CD4-positive, alpha-beta T cell treated with Interleukin-1 beta for 1 hour (primary cell): ENCODE measurements at regions not wholly inside any gene's neighbourhood (a gene's known extent, or its start where the extent isn't known, plus 50 kb on each side); places are given as distances from the start of the nearest gene placed in this dataset.
"Not testable (repeated sequence)": the region's sequence is repeated elsewhere in the genome, so short reads cannot be mapped to it uniquely, and the experiment has no call there.

ENCODE experiments used
- DNase-seq, 2 donors: peaks; one replicate each; pipeline ENCODE4 v3.0.0-alpha.2; 2020 to 2022

DNA sequence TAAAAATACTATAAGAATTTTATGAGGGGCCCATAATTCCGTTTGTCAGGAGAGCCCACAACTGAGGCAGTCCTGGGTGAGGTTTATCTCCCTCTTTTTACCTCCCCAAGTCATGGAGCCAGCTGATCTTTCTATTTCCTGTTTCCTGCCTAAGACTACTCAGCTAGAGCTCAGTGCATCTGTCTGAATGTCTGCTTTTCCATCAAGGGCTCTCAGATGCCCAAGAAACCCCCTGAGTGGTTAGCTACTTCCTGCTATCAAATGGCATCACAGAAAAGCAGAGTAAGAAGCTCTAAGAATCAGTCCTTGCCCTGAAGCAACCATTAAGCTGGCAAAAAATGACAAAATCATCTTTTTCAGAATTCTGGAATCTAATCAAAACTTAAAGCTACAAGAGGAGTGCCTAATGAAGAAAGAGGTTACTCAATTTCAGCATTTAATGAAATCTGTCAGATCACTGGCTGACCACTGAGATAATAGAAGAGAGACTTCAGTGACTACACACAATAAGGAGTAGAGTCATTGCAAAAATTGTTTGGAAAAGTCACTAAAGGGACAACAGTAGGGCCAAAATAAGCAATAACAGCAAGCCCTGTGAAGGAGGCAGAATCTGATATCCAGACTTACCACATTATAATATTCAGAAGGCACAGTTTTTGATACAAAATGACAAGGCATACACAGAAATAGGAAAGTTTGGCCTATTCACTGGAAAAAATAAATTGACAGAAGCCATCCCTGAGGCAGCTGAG, 150.1 kb downstream of the CYB561 start:
- DNase-seq: no peak

DNA sequence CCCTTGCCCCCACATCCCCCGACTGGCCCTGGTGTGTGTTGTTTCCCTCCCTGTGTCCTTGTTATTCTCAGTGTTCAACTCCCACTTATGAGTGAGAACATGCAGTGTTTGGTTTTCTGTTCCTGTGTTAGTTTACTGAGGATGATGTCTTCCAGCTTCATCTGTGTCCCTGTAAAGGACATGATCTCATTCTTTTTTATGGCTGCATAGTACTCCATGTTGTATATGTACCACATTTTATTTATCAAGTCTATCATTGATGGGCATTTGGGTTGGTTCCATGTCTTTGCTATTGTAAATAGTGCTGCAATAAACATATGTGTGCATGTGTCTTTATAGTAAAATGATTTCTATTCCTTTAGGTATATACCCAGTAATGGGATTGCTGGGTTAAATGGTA, 147.2 kb downstream of the CYB561 start:
- not testable (repeated sequence) for DNase-seq

DNA sequence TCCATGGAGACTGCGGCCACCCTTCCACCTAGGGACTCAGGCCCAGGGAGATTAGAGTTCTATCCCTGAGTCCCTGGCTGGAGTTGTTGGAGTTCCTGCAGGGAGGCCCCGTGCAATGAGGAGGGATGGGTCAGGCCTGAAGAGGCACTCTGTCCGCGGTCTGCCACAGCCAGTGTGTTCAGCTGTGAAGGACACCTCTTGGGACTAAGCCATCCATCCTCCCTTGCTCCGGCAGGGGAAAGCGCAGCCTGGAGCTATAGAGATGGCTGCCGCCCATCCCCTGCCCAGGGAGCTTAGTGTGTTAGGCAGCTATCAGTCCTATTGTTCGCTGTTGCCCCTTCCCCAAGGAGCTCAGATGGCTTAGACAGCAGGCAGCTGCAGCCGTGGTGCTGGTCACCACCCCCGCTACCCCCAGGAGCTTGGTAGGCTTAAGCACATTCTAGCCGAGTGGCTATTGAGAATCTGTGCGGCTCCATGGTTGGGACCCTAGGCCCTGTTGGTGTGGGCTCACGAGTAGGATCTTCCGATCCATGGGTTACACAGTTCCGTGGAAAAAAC, 141.3 kb downstream of the CYB561 start:
- DNase-seq: no peak

DNA sequence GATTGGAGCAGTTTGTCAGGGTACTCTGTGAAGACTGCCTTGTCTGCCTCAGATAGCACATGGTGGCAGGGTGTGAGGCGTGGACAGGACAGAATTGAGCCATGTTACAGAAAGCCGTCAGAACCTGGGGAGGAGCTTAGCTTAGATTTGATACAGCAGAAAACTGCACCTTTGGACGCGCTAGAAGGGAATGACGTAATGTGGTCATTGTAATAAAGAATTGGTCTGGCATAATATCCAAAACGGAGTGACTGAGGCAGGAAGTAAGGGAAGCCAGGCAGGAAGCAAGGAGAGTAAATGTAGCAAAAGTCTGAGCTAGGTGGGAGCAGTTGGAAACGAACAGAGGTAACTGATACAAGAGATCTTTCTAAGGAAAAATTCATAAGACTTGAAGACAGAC, 140.2 kb downstream of the CYB561 start:
- no peak for DNase-seq

DNA sequence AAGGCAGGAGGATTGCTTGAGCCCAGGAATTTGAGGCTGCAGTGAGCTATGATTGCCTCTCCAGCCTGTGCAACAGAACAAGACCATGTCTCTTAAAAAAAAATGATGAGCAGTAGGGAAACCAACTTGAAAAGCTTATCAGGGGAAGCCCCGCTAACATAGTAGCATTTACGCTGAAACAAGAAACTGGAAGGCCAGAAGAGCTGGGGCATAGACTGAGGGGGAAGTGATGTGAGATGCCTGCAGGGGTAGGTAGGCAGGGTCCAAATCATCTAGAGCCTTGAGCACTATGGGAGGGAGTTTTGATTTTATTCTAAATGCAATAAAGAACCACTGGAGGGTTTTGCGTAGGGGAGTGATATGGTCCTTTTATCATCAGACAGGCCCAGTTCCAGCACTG, 139.3 kb downstream of the CYB561 start:
- no peak for DNase-seq

DNA sequence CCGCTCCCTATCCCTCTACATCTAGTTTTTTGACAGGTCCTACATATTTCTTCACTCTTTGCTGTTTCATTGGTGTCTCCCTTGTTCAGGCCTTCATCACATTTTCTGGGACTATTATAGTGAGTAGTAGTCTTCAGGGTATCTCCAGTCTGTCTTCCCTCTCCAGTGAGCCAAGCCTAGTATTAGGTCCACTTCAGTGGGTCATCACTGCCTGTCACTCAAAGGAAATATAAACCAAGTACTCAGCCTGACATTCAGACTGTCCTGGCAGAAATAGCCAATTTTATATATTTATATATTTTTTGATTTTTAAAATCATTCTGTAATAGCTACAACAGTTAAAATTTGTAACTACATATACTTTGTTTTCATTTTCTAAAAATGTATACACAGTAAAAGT, 137.8 kb downstream of the CYB561 start:
- DNase-seq: no peak

DNA sequence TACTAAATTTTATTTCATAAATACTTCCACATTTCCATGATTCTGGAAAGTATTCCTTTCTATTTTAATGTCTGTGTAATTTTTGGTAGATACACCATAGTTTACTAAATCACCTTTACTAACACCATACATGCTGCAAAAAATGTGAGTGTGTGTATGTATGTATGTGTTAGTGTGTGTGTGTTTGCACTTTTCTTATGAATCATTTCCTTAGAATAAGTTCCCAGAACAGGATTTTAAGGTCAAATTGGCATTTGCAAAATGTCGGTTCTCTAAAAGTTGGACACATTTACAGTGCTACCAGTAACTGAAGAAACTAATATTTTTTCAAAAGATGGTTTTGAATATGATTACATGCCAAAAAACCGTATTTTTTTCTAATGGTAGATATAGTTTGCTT, 137.1 kb downstream of the CYB561 start:
- no peak for DNase-seq

DNA sequence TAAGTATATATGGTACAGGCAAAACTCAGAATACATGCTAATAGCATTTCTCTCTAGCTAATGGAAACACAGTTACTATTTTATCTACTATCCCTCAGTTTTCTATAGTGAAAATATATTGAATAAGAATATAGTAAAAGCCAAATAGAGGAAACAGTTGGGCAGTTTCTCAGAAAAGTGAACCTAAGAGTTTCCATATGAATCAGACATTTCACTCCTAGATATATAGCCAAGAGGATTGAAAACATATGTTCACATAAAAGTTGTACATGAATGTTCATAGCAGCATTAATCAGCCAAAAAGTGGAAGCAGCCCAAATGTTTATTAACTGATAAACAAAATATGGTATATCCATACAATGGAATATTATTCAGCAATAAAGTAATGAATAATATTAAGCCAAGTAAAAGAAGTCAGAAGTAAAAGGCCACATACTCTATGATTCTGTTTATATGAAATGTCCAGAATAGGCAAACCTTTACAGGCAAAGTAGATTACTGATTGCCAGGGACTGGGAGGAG, 134.6 kb downstream of the CYB561 start:
- no peak for DNase-seq

DNA sequence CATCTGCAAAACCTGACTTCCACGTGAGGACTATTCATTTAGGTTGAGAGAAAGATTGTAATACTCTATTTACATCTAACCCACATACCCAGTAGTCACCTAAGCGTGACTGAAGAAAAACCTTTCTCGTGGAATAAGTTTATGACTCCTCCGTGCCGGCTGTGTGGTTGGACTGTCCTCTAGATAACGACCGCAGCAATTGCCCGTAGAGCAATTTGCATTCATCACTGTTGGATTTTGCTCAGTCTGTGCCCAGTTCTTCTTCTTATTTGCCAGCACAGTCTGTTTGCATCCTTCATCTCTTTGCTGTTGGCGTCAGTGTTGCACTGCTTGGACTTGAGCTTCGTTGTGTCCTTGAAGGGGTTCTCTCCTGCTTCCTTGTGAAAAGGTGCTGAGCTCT, 131.3 kb downstream of the CYB561 start:
- DNase-seq: no peak

DNA sequence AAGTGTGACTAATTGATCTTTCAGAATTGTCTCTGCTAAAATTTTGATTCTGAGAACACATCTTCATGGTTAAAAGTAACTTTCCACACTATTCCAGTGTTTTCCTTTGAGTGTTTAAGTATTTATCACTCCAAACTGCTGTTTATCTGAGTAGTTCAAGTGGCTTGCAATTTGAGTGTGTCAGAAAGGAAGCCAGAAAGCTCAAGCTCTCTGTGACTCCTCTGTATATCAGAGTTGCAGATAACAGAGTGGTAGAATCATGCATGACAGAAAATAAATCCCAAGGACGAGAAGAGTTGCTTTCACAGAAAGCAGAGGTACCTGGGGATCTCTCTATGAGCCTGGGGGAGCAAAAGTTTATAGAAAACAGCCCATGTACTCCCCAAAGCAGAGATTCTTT, 130.0 kb downstream of the CYB561 start:
- no peak for DNase-seq

DNA sequence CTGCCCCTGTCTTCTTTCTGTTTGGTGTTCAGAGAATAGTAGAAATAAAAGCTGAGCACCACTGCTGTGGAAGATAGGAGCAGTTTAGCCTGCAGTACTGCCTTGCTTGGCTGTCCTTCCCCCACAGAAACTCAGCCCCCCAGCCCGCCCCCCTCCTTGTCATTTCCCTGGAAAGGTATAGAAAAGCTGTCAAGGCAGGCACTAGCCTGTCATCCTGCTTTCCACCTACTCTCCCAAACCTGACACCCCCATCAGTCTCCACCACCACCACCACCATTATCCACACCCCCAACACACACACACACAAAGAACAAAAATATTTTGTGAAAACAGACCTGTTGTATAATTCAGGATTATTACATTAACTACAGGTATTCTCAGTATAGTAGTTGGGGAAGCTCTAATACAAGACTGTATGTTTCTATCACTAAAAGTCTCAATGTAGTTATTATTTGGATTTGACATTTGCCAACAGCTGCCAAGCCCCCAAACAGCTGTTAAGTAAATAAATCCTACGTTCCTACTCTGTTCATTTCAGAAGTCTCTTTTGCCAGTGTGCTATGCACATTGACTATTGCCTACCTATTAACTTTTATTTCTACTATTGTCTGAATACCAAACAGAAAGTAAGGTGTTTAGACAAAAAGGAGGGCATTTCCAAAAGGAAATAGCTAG, 128.8 kb downstream of the CYB561 start:
- no peak for DNase-seq

DNA sequence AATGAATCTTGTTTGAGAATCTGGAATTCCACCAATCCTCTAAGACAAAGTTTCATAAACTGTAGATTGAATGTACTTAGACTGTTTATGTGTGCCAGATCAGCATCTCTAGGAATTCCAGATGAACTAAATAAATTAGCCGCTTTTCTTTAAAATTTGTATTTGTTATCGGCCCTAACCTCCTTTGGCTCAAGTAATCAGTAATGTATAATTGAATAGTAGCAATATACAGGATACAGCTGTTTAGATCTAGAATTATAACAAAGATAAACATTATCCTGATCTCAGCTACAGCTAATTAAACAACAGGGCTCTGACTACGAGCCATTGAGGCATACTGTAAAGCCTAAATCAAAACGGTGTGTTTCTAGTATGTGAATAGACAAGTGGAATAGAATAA, 120.3 kb downstream of the CYB561 start:
- DNase-seq: no peak

DNA sequence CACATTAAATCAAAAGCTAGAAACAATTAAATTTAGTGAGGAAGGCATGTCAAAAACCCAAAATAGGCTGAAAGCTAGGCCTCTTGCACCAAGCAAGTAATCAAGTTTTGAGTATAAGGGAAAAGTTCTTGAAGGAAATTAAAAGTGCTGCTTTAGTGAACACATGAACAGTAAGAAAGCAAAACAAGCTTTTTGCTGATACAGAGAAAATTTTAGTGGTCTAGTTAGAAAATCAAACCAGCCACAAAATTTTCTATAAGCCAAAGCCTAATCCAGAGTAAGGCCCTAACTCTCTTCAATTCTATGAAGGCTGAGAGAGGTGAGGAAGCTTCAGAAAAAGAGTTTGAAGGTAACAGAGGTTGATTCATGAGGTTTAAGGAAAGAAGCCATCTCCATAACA, 116.2 kb downstream of the CYB561 start:
- no peak for DNase-seq

DNA sequence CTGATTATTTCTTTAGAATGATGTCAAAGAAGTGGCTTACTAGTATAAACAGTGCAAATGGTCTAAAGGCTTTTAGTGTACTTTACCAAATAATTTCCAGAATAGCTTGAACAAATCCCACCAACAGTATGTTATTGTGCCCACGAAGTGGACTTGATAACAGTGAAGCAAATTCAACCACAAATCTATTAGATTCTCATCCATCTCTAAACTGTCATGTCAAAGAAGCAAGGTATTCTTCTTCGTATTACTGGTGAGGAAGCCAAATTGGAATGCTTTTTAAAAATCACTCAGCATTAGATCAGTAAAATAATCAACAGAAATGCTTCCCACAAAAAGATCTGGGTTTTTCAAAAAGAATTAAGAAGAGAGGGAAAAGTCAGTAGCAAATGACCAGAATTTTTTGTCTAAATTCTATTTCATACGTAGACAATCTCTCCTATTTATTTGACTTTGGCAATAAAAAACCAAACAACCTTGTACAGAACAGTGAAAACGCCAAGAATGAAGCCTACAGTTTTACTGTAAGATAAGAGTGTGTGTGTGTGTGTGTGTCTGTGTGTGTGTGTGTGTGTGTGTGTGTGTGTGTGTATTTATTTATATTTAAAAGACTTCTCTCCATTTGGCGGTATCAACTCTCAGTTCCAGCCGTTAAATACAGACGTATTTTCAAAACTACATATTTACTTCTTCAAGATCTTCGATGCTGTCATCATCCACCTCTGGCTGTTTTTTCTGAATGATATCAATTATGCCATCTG, 114.6 kb downstream of the CYB561 start:
- no peak for DNase-seq

DNA sequence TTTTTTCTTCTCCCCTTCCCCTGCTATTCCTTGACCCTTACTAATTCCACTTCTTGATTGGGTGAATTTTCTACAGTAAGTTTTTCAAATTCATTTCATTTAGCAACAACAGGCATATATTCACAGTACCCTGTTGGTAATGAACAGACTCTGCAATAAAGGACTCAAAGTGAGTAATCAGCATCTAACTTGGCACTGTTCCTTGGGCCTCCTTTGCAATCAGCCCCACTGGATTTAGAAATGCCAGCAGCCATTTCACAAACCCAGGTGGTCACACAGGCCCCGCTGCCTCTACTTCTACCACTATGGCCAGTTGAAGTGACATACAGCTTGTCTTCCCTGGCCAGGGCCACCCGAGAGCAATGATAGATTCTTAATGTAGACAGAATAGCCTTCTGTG, 113.8 kb downstream of the CYB561 start:
- no peak for DNase-seq

DNA sequence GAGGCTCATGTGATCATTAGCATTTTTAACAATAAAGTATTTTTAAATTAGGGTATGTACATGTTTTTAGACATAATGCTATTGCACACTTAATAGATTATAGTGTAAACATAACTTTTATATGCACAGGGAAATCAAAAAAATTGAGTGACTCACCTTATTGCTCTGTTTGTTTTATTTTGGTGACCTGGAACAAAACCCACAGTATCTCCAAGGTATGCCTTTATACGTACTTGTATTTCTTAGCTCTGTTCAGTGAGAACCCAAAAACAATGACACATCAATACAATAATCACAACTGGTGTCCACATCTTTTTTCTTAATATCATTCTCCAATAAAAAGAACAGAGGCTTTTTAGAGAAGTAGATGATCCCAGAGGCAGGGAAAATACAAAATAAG, 112.2 kb downstream of the CYB561 start:
- no peak for DNase-seq

DNA sequence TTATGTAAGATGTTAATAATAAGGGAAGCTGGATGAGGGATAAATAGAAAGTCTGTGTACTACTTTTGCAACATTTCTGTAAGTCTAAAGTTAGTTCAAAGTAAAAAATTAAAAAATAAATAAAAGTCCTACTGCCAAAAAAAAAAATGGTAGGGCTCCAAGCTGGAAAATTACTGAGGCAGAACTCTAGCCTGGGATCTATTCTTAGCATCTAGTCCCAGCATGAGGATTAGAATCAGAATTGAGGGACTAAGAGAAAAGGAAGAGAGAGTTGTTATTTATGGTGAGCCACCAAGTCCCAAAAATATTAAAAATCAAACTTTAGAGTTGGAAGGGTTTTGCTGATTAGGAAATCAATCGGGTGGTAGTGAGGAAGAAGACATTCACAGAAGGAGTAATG, 110.3 kb downstream of the CYB561 start:
- no peak for DNase-seq

DNA sequence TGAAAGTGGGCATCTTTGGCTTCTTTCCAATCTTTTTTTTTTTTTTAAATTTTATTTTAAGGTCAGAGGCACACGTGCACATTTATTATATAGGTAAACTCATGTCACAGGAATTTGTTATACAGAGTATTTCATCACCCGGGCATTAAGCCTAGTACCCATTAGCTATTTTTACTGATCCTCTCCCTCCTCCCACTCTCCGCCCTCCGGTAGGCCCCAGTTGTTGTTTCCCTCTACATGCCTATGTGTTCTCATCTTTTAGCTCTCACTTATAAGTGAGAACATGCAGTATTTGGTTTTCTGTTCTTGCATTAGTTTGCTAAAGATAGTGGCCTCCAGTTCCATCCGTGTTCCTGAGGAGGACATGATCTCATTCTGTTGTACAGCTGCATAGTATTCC, 108.5 kb downstream of the CYB561 start:
- DNase-seq: no peak

DNA sequence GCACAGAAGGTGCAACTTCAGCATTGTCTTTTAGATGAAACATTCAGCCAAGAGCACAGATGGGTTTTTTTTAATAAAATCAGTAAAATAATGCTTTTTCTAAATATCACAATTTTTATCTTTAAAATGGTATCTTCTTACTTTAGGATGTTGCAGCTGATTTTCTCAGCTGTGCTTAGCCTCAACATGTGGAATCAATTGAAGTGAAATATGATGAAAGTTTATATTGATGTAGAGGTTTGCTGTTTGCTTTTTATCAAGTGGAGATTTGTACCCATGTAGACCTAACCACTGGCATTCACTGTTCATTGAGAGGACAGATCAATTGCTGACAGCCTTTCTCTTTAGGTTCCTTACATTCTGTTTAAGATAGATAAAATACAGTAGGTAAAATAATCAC, 107.8 kb downstream of the CYB561 start:
- no peak for DNase-seq

DNA sequence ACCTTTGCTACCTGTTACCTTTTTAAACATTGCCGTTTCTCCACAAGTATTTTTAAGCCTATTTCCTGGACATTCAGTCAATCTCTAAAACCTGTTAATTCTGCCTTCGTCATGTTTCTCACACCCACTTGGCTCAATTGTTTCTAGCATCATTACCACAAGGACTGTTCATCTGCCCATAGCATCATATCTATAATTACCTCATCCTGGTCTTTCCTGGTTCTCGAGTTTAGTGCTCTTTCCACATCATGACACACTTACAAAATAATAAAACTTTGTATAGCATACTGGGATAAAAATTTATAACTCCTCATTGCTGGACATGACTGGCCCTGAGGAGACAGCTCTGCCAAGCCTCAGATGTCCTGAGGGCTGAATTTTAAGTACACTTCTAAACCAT, 104.8 kb downstream of the CYB561 start:
- no peak for DNase-seq

DNA sequence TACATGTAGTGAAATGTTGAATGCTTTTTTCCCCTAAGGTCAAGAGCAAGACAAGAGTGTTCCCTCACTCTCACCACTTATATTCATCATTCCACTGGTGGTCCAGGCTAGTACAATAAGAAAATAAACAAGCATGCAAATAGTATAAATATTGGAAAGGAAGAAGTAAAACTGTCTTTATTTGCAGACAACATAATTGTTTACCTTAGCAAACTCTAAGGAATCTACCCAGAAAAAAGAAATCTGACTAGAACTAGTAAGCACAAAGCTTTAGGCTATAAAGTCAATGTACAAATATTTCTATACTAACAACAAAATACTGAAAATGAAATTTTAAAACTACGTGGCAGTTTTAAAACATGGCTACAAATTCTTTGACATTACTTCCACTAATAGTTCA, 101.7 kb downstream of the CYB561 start:
- DNase-seq: no peak

DNA sequence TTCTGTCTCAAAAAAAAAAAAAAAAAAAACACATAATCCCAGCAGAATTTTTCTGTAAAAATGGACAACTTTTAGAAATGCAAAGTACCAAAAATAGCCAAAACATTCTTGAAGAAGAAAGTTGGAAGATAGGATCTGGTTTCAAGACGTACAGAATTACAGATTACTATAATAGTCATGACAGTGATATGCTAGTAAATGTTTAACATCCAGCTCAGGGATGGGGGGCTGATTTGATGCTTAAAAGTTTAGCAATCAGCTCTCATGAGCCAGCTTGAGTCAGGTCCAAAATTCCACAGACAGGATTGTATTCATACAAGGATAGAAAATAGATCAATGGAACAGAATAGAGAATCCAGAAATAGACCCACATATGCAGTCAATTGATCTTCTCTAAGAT, 100.5 kb downstream of the CYB561 start:
- DNase-seq: no peak

DNA sequence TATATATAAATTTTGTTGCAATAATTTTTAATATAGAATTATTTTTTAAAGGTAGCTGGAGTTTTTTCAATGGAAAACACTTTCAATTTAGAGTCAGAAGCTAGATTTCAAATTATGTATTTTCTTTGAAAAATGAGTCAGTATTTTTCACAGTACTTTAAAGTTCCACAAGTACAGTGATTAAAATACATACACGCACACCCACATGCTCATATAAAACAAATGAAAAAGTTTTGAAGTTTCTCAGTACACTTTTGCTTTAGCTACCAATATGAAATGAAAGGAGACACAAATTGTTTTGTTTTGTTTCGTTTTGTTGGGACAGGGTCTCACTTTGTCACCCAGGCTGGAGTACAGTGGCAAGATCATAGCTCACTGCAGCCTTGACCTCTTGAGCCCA, 98.6 kb downstream of the CYB561 start:
- no peak for DNase-seq
